CD4-positive, alpha-beta T cell treated with Interleukin-17A for 4 hours (primary cell): ENCODE measurements at regions not wholly inside any gene's neighbourhood (a gene's known extent, or its start where the extent isn't known, plus 50 kb on each side); places are given as distances from the start of the nearest gene placed in this dataset.

Source experiments
- DNase-seq: peaks from one replicate; pipeline ENCODE4 v3.0.0-alpha.2; 2020; ENCODE audit warnings: mixed read lengths

- DNase-seq: no peak
Measured at GRCh38 chr5:34570143-34570542, 86.0 kb upstream of the RAI14 start.

- DNase-seq: no peak
Measured at GRCh38 chr5:34570721-34571676, 85.1 kb upstream of the RAI14 start.

GRCh38 chr5:34571677-34572041 is 84.5 kb upstream of the RAI14 start:
- no peak for DNase-seq

- no peak for DNase-seq
Measured at GRCh38 chr5:34574936-34575467, 81.1 kb upstream of the RAI14 start.

- DNase-seq: no peak
Measured at GRCh38 chr5:34576891-34577666, 79.0 kb upstream of the RAI14 start.

GRCh38 chr5:34578962-34579361 is 77.2 kb upstream of the RAI14 start:
- DNase-seq: no peak

GRCh38 chr5:34580983-34581382 is 75.1 kb upstream of the RAI14 start:
- no peak for DNase-seq

- DNase-seq: no peak
Measured at GRCh38 chr5:34582371-34582770, 73.8 kb upstream of the RAI14 start.

GRCh38 chr5:34583167-34583566 is 73.0 kb upstream of the RAI14 start:
- DNase-seq: no peak

- DNase-seq: no peak
Measured at GRCh38 chr5:34584165-34584564, 72.0 kb upstream of the RAI14 start.

- DNase-seq: no peak
Measured at GRCh38 chr5:34585601-34586104, 70.5 kb upstream of the RAI14 start.

GRCh38 chr5:34586117-34586885 is 69.8 kb upstream of the RAI14 start:
- no peak for DNase-seq

- DNase-seq: no peak
Measured at GRCh38 chr5:34587355-34588241, 68.5 kb upstream of the RAI14 start.

- DNase-seq: no peak
Measured at GRCh38 chr5:34589832-34590231, 66.3 kb upstream of the RAI14 start.

GRCh38 chr5:34591723-34592122 is 64.4 kb upstream of the RAI14 start:
- no peak for DNase-seq

GRCh38 chr5:34597034-34598027 is 58.8 kb upstream of the RAI14 start:
- no peak for DNase-seq

GRCh38 chr5:34598177-34598794 is 57.8 kb upstream of the RAI14 start:
- no peak for DNase-seq

GRCh38 chr5:34599471-34600117 is 56.5 kb upstream of the RAI14 start:
- DNase-seq: no peak

- no peak for DNase-seq
Measured at GRCh38 chr5:34600118-34600493, 56.0 kb upstream of the RAI14 start.
